ENCODE measurements at regions not wholly inside any gene's neighbourhood (a gene's known extent, or its start where the extent isn't known, plus 50 kb on each side); places are given as distances from the start of the nearest gene placed in this dataset.

Small RNAs in the stretch of these regions (small RNA-seq; reads per million reads assigned to genes)
- gene RNU6-439P, result 0 reads per million in 2 donors
